ENCODE measurements at regions not wholly inside any gene's neighbourhood (a gene's known extent, or its start where the extent isn't known, plus 50 kb on each side); places are given as distances from the start of the nearest gene placed in this dataset.

GRCh38 chr7:79524048-79524447 is 70.6 kb upstream of the MAGI2 start:
- TF ChIP-seq CTCF (conservative IDR thresholded peaks at IDR 0.05; ENCODE audit: low read depth, low read length) (no peak), EZH2 (IDR thresholded peaks at IDR 0.05; ENCODE audit: low read length, unreplicated experiment) (no peak), EZH2phosphoT487 (IDR thresholded peaks at IDR 0.05; ENCODE audit: borderline replicate concordance, low read length) (no peak)

Data from PC-3 (cell line).